GM10266 (cell line): ENCODE measurements at regions not wholly inside any gene's neighbourhood (a gene's known extent, or its start where the extent isn't known, plus 50 kb on each side); places are given as distances from the start of the nearest gene placed in this dataset.

ENCODE experiments used
- DNase-seq: peaks from one replicate; pipeline ENCODE4 v3.0.0; 2012; ENCODE audit errors: extremely low spot score
- TF ChIP-seq, protein P1 (sequence below): IDR thresholded peaks from 2 replicates; pipeline ENCODE4 v1.5.1; 2012; ENCODE audit warnings: mild to moderate bottlenecking, low read depth; ENCODE audit not compliant: control insufficient read depth, insufficient read depth; ENCODE audit errors: missing control alignments

- TF ChIP-seq, protein P1, sequence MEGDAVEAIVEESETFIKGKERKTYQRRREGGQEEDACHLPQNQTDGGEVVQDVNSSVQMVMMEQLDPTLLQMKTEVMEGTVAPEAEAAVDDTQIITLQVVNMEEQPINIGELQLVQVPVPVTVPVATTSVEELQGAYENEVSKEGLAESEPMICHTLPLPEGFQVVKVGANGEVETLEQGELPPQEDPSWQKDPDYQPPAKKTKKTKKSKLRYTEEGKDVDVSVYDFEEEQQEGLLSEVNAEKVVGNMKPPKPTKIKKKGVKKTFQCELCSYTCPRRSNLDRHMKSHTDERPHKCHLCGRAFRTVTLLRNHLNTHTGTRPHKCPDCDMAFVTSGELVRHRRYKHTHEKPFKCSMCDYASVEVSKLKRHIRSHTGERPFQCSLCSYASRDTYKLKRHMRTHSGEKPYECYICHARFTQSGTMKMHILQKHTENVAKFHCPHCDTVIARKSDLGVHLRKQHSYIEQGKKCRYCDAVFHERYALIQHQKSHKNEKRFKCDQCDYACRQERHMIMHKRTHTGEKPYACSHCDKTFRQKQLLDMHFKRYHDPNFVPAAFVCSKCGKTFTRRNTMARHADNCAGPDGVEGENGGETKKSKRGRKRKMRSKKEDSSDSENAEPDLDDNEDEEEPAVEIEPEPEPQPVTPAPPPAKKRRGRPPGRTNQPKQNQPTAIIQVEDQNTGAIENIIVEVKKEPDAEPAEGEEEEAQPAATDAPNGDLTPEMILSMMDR = no peak
- DNase-seq = no peak
Measured at GRCh38 chr3:67765575-67765974, 111.2 kb upstream of the SUCLG2 start.

GRCh38 chr3:67745296-67745695, 90.9 kb upstream of the SUCLG2 start:
- TF ChIP-seq, protein P1 = no peak
- DNase-seq = no peak

DNA sequence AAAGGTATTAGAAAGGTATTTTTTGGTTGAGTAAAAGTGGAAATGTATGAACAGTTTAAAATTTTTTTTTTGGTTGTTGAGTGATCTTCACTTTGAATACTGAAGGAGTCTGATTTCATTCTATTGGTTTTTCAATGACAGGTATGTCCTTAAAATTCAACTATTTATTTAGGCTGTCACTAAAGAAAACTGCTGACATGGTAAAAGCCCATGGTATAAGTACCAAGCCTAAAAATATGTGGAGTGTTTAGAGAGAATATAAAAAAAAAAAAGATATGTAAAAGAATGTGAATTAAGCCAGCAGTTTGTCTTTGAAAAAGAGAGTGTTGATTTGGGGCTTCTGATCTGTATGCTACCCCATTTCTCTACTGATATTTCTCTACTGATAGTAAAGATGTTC, 90.3 kb upstream of the SUCLG2 start:
- TF ChIP-seq, protein P1 = no peak
- no peak for DNase-seq

GRCh38 chr3:67739851-67740250, 85.4 kb upstream of the SUCLG2 start:
- no peak for DNase-seq
- TF ChIP-seq, protein P1 = no peak

DNA sequence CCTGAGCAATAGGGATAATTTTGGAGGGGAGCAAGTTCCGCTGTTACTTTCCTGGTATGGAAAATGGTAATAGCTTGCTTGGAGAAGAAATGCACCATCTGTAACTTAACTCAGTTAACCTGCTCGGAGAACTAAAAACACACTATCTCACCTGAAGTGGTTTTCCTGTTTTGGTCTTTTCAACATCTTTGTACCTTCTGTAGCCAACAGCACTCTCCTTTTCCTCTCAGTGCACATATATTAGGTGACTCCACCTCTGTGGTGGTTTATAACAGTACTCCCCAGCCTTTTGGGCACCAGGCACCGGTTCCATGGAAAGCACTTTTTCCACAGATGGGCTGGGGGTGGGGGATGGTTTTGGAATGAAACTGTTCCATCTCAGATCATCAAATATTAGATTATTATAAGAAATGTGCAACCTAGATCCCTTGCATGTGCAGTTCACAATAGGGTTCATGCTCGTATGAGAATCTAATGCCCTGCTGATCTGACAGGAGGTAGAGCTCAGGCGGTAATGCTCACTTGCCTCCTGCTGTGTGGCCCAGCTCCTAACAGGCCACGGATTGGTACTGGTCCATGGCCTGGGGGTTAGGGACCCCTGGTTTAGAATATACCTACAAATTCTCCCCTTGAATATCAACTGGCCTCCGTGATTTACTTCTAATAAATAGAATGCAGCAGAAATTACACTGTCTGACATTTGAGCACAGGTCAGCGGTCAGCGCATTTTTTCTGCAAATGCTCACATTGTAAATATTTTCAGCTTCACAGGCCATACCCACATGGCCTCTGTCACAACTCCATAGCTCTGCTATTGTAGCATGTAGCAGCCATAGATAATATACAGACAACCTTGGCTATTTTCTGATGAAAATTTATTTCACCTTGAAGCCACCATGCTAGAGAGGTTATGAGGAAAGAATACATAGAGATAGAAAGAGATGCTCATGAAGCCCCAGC, 83.8 kb upstream of the SUCLG2 start:
- TF ChIP-seq, protein P1 = no peak
- DNase-seq = no peak

- no peak for DNase-seq
- TF ChIP-seq, protein P1 = no peak
Measured at GRCh38 chr3:67737140-67737539, 82.7 kb upstream of the SUCLG2 start.

DNA sequence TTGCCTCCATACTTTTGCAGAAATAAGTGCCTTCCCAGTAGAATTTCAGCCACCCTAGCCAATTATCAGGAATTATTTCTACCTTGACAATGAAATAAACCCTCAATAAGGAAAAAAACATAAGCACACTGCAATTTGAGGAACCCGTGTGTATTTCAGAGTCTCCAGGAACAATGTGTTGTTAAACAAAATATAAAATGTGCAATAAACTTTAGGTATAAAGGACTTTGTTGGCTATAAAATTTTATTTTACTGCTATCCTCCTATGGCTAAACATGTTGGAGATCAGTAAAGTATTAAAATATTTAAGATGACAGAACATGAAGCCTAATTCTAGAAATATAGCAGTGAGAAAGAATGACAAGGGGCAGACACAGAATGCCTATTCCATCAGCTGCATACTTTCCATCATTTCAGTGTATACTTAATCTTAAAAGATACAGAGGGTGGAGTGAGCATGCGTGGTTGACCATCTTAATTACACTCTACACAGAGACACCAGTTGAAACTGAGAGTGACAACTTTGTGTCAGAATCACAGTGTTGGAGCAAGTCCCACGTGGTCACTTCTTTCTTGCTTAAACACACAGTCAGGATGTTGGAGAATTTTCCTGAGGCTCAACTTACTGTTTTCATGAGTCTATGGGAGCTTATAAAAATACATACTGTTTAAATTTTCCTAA, 79.0 kb upstream of the SUCLG2 start:
- no peak for DNase-seq
- TF ChIP-seq, protein P1 = no peak
